ENCODE measurements at regions not wholly inside any gene's neighbourhood (a gene's known extent, or its start where the extent isn't known, plus 50 kb on each side); places are given as distances from the start of the nearest gene placed in this dataset.

DNA sequence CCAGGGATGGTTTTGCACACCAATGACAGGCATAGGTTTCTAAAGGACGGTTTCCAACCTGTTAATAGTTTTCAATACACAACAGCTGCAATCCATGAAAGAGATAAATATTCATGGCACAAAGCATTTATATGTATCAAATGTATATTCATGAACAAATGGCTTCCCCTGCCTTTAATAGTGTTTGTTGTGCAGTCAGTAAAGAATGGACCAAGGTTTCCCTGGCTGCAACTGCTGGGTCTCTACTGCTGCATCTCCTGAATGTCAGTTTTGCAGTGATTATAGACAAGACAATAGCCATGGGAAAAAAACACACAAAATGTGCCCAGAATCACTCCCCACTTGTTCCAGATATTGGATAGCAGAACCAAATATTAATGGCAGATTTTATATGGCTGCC, 284.1 kb downstream of the BTG1 start:
- no peaks in the 10 kb centered on the region for H3K36me3 ChIP-seq (ENCODE audit: control insufficient read depth, insufficient read depth, low read length)
- H3K4me3 Mint-ChIP-seq (ENCODE audit: unreplicated experiment): no peak overlapping the region
- no TSS peak for BruUV-seq (replicated peaks)
- H3K9me3 ChIP-seq: no peaks in the 10 kb centered on the region
- TF ChIP-seq, protein P1, sequence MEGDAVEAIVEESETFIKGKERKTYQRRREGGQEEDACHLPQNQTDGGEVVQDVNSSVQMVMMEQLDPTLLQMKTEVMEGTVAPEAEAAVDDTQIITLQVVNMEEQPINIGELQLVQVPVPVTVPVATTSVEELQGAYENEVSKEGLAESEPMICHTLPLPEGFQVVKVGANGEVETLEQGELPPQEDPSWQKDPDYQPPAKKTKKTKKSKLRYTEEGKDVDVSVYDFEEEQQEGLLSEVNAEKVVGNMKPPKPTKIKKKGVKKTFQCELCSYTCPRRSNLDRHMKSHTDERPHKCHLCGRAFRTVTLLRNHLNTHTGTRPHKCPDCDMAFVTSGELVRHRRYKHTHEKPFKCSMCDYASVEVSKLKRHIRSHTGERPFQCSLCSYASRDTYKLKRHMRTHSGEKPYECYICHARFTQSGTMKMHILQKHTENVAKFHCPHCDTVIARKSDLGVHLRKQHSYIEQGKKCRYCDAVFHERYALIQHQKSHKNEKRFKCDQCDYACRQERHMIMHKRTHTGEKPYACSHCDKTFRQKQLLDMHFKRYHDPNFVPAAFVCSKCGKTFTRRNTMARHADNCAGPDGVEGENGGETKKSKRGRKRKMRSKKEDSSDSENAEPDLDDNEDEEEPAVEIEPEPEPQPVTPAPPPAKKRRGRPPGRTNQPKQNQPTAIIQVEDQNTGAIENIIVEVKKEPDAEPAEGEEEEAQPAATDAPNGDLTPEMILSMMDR (IDR thresholded peaks at IDR 0.05; ENCODE audit: insufficient read depth in 1 of 2, low read depth in 1 of 2, low read length in 1 of 2, severe bottlenecking in 1 of 2, unreplicated experiment in 1 of 2): no peak
- no peak overlapping the region for H3K27ac Mint-ChIP-seq (ENCODE audit: unreplicated experiment)
- no peaks in the 10 kb centered on the region for H3K36me3 Mint-ChIP-seq (ENCODE audit: insufficient read depth, unreplicated experiment)
- H3K27me3 ChIP-seq (replicated peaks; ENCODE audit: control insufficient read depth, insufficient read depth, low read length): no peaks in the 10 kb centered on the region
- intact Hi-C loops (cut with micrococcal nuclease; ENCODE audit: unreplicated experiment): no loop called here
- ChIA-PET POLR2A (no interaction called here), CTCF (no interaction called here)
- peaks cover 6% of the 10 kb centered on the region for H3K4me1 Mint-ChIP-seq (ENCODE audit: low read depth, unreplicated experiment)
- no peaks in the 10 kb centered on the region for H3K9me3 Mint-ChIP-seq (ENCODE audit: unreplicated experiment)
- DNase-seq: no peak
- no peaks in the 10 kb centered on the region for H3K4me1 ChIP-seq
- peaks cover 3% of the 10 kb centered on the region for H3K27me3 Mint-ChIP-seq (ENCODE audit: insufficient read depth, unreplicated experiment)
- no peak overlapping the region for H3K4me3 ChIP-seq (ENCODE audit: low read depth, low read length)

DNA sequence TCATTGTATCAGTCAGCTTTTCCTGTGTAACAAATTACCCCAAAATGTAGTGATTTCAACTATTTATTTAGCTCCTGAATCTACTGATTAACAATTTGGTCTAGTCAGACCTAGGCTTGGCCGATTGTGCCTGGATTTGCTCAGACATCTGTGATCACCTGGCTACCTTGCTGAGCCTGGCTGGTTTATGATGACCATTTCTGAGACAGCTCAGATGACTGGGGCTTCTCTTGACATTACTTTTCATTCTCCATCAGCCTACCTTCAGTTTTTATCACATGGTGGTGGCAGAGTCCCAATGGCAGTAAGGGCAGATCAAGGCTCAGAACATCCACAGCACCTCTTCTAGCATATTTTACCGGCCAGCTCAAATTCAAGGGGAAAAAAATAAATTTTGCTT, 286.3 kb downstream of the BTG1 start:
- Mint-ChIP-seq H3K27ac (ENCODE audit: unreplicated experiment) (no peak overlapping the region), H3K4me1 (ENCODE audit: low read depth, unreplicated experiment) (peaks cover 6% of the 10 kb centered on the region), H3K36me3 (ENCODE audit: insufficient read depth, unreplicated experiment) (no peaks in the 10 kb centered on the region), H3K9me3 (ENCODE audit: unreplicated experiment) (no peaks in the 10 kb centered on the region), H3K4me3 (ENCODE audit: unreplicated experiment) (no peak overlapping the region), H3K27me3 (ENCODE audit: insufficient read depth, unreplicated experiment) (peaks cover 3% of the 10 kb centered on the region)
- ChIA-PET POLR2A (no interaction called here), CTCF (no interaction called here)
- intact Hi-C loops (cut with micrococcal nuclease; ENCODE audit: unreplicated experiment): no loop called here
- BruUV-seq (replicated peaks): no TSS peak
- Histone ChIP-seq H3K4me1 (no peaks in the 10 kb centered on the region), H3K27me3 (replicated peaks; ENCODE audit: control insufficient read depth, insufficient read depth, low read length) (no peaks in the 10 kb centered on the region), H3K9me3 (no peaks in the 10 kb centered on the region), H3K36me3 (ENCODE audit: control insufficient read depth, insufficient read depth, low read length) (no peaks in the 10 kb centered on the region), H3K4me3 (ENCODE audit: low read depth, low read length) (no peak overlapping the region)
- TF ChIP-seq, protein P1 (IDR thresholded peaks at IDR 0.05; ENCODE audit: insufficient read depth in 1 of 2, low read depth in 1 of 2, low read length in 1 of 2, severe bottlenecking in 1 of 2, unreplicated experiment in 1 of 2): no peak
- no peak for DNase-seq

DNA sequence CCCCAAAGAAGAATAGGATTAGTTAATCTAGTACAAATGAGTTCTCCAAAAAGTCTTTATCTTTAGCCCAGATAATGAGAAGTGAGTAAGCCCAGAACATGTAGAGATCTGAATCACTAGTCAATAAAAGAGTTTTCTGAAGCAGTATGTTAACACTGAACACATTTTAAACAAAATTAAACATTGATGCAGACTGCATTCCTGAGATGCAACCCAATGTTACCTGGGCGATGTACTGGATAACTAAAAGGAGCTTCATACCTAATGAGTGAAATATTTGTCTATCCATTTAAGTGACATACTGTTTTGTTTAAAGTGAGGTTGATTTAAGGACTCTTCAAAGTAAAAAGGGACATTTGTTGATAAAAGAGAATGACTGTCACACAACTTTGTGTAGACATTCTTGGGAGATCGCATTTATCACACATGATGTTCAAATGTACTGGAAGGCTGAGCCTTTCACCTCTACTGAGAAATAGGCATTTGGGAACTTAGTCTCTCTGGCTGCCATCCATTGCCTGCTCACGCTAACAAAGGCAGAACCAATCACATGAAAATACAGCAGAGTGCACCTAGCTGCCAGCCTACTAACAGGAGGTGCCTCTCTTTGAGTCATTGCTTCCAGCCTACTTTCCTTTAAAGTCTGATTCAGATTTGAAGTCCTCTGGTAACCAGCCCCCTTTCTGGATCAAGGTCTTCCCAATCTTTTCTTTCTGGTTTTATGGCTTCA, 287.7 kb downstream of the BTG1 start:
- Mint-ChIP-seq H3K27me3 (ENCODE audit: insufficient read depth, unreplicated experiment) (peaks cover 6% of the 10 kb centered on the region), H3K4me1 (ENCODE audit: low read depth, unreplicated experiment) (peaks cover 6% of the 10 kb centered on the region), H3K9me3 (ENCODE audit: unreplicated experiment) (no peaks in the 10 kb centered on the region), H3K4me3 (ENCODE audit: unreplicated experiment) (no peak overlapping the region), H3K27ac (ENCODE audit: unreplicated experiment) (no peak overlapping the region), H3K36me3 (ENCODE audit: insufficient read depth, unreplicated experiment) (no peaks in the 10 kb centered on the region)
- no TSS peak for BruUV-seq (replicated peaks)
- no peak overlapping the region for H3K4me3 ChIP-seq (ENCODE audit: low read depth, low read length)
- intact Hi-C loops (cut with micrococcal nuclease; ENCODE audit: unreplicated experiment): no loop called here
- no peak for DNase-seq
- H3K4me1 ChIP-seq: no peaks in the 10 kb centered on the region
- H3K9me3 ChIP-seq: no peaks in the 10 kb centered on the region
- no peaks in the 10 kb centered on the region for H3K27me3 ChIP-seq (replicated peaks; ENCODE audit: control insufficient read depth, insufficient read depth, low read length)
- no peaks in the 10 kb centered on the region for H3K36me3 ChIP-seq (ENCODE audit: control insufficient read depth, insufficient read depth, low read length)
- POLR2A ChIA-PET: no interaction called here
- TF ChIP-seq, protein P1 (IDR thresholded peaks at IDR 0.05; ENCODE audit: insufficient read depth in 1 of 2, low read depth in 1 of 2, low read length in 1 of 2, severe bottlenecking in 1 of 2, unreplicated experiment in 1 of 2): no peak
- CTCF ChIA-PET: no interaction called here
